Choroid plexus epithelial cell (primary cell): ENCODE measurements at regions not wholly inside any gene's neighbourhood (a gene's known extent, or its start where the extent isn't known, plus 50 kb on each side); places are given as distances from the start of the nearest gene placed in this dataset.

Experiments used
- DNase-seq: peaks from one replicate; pipeline ENCODE4 v3.0.0-alpha.2; 2010; ENCODE audit warnings: low read depth
- H3K4me3 ChIP-seq: 2 replicates; pipeline ENCODE4 v1.5.1; 2011; ENCODE audit warnings: low read depth, mild to moderate bottlenecking, control low read depth, low read length, moderate library complexity
- TF ChIP-seq, protein P1 (sequence below): conservative IDR thresholded peaks from 2 replicates; pipeline ENCODE4 v1.5.1; 2011; ENCODE audit warnings: low read depth, mild to moderate bottlenecking, control low read depth, inconsistent platforms, low read length, moderate library complexity

DNA sequence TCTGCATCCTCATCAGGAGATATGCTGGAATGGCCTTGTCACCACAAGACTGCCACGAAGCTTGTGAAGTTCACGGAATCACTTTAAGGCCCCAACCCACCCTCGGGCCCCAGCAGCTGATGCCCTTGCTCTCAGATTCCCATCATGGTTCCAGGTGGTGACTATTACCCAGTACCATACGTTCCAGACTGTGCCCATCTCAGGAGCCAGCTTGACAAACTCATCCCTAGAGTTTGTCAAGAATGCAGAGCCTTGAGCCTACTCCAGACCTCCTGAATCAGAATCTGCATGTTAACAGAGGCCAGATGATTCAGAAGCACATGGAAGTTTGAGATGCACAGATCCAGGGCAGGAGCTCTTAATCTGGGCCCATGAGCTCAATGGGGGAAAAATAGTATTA, 53.9 kb upstream of the RBM15 start:
- DNase-seq = no peak
- TF ChIP-seq, protein P1, sequence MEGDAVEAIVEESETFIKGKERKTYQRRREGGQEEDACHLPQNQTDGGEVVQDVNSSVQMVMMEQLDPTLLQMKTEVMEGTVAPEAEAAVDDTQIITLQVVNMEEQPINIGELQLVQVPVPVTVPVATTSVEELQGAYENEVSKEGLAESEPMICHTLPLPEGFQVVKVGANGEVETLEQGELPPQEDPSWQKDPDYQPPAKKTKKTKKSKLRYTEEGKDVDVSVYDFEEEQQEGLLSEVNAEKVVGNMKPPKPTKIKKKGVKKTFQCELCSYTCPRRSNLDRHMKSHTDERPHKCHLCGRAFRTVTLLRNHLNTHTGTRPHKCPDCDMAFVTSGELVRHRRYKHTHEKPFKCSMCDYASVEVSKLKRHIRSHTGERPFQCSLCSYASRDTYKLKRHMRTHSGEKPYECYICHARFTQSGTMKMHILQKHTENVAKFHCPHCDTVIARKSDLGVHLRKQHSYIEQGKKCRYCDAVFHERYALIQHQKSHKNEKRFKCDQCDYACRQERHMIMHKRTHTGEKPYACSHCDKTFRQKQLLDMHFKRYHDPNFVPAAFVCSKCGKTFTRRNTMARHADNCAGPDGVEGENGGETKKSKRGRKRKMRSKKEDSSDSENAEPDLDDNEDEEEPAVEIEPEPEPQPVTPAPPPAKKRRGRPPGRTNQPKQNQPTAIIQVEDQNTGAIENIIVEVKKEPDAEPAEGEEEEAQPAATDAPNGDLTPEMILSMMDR = no peak
- no peak overlapping the region for H3K4me3 ChIP-seq

DNA sequence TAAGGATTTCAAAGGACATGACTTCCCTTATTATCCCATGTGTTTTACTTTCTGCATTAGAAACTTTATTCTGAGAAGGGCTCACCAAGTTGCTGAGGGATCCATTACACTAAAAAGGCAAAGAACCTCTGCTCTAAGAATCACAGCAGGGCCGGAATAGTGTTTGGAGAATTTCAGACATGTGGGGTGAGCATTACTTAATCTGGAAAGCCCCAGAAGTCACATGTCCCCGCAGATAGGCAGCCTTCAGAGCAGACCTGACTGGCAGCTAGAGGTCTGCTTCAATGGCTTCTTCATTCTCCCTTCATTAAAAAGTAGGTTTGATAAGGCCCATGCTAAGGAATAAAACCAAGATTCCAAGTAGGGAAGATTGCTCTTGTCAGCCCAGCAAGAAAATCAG, 52.6 kb upstream of the RBM15 start:
- TF ChIP-seq, protein P1 = no peak
- H3K4me3 ChIP-seq = no peak overlapping the region
- peak; percentile 53 for DNase-seq

DNA sequence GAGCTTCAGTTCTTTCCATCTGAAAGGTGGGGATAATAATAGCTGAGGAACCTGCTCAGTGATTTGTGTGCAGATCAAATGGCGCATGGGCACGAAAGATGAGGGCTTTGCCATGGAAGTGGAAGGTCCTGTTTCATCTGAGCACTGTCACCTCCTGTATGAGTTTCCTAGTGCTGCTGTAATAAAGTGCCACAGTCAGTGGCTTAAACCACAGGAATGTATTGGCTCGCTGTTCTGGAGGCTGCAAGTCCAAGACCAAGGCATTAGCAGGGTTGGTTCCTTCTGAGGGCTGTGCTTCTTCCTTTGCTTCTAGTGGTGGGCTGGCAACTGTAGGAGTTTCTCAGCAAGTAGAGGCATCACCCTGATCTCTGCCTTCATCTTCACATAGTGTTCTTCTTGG, 51.1 kb upstream of the RBM15 start:
- no peak overlapping the region for H3K4me3 ChIP-seq
- TF ChIP-seq, protein P1 = no peak
- no peak for DNase-seq
